HUES48 (cell line): ENCODE measurements at regions not wholly inside any gene's neighbourhood (a gene's known extent, or its start where the extent isn't known, plus 50 kb on each side); places are given as distances from the start of the nearest gene placed in this dataset.

ENCODE experiments used
- H3K27ac ChIP-seq: one replicate; pipeline ENCODE4 v1.7.0; 2013; ENCODE audit warnings: low read depth, low read length, inconsistent platforms
- H3K27me3 ChIP-seq: 2 replicates; pipeline ENCODE4 v1.6.1; 2013; ENCODE audit warnings: mild to moderate bottlenecking, low read length; ENCODE audit not compliant: control insufficient read depth, insufficient read depth
- H3K36me3 ChIP-seq: 2 replicates; pipeline ENCODE4 v1.6.1; 2013; ENCODE audit warnings: low read length; ENCODE audit not compliant: control insufficient read depth, insufficient read depth
- H3K4me1 ChIP-seq: 2 replicates; pipeline ENCODE4 v1.6.1; 2013; ENCODE audit warnings: mild to moderate bottlenecking, low read length; ENCODE audit not compliant: control insufficient read depth, insufficient read depth
- H3K4me3 ChIP-seq: 2 replicates; pipeline ENCODE4 v1.5.1; 2013; ENCODE audit warnings: mild to moderate bottlenecking, low read depth, low read length
- H3K9ac ChIP-seq: 2 replicates; pipeline ENCODE4 v1.6.1; 2013; ENCODE audit warnings: mild to moderate bottlenecking, low read depth, low read length, moderate library complexity
- H3K9me3 ChIP-seq: 2 replicates; pipeline ENCODE4 v1.6.1; 2013; ENCODE audit warnings: low read length; ENCODE audit not compliant: control insufficient read depth, insufficient read depth

DNA sequence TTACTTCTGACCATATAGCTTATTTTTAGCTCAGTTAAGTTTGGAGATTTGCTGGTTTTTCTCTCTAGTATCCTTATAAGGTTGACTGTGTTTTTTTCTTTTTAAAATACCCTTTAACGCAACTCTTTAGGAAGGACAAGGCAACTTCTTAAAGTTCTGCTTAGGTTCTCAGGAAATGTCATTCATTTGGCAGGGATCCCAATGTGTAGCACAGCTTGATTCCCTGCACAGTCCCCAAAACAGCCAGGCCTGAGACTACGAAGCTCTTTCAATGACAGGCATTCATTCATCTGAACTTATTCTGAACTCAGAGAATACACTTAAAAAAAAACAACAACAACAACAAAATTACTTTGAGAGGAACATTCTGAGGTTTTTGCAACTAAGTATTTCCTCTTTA is 1765.8 kb downstream of the PCDH7 start:
- H3K27me3 ChIP-seq, result no peaks in the 10 kb centered on the region
- no peak overlapping the region for H3K4me3 ChIP-seq
- H3K9ac ChIP-seq, result no peak overlapping the region
- H3K27ac ChIP-seq, result no peak overlapping the region
- no peaks in the 10 kb centered on the region for H3K9me3 ChIP-seq
- H3K36me3 ChIP-seq, result no peaks in the 10 kb centered on the region
- H3K4me1 ChIP-seq, result no peaks in the 10 kb centered on the region

- no peak overlapping the region for H3K9ac ChIP-seq
- no peaks in the 10 kb centered on the region for H3K9me3 ChIP-seq
- H3K27me3 ChIP-seq, result no peaks in the 10 kb centered on the region
- no peak overlapping the region for H3K4me3 ChIP-seq
- no peak overlapping the region for H3K27ac ChIP-seq
- no peaks in the 10 kb centered on the region for H3K36me3 ChIP-seq
- H3K4me1 ChIP-seq, result no peaks in the 10 kb centered on the region
Measured at GRCh38 chr4:32488690-32489089, 1768.5 kb downstream of the PCDH7 start.

- Histone ChIP-seq H3K27ac (no peak overlapping the region), H3K4me3 (no peak overlapping the region), H3K9me3 (no peaks in the 10 kb centered on the region), H3K4me1 (no peaks in the 10 kb centered on the region), H3K36me3 (no peaks in the 10 kb centered on the region), H3K9ac (no peak overlapping the region), H3K27me3 (no peaks in the 10 kb centered on the region)
Measured at GRCh38 chr4:32499171-32499570, 1779.0 kb downstream of the PCDH7 start.

DNA sequence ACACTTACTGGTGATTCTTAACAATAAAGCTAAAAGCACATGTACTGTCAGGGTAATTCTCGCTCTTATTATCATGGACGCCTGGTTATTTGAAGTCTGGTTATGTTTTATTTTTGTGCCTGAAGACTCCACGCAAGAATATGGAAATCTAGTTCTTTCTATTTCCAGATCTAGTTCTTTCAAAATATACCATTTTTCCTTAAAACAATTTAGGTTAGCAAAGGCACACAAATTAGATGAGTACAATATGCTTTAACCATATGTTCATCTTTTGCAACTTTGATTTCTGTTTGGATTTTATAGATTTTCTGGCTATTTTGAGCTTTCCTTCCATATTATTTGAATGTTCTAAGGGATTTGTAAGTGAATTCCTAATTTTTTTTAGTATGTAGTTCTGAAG is 1783.1 kb downstream of the PCDH7 start:
- H3K9me3 ChIP-seq, result no peaks in the 10 kb centered on the region
- no peak overlapping the region for H3K4me3 ChIP-seq
- H3K27ac ChIP-seq, result no peak overlapping the region
- no peaks in the 10 kb centered on the region for H3K27me3 ChIP-seq
- H3K36me3 ChIP-seq, result no peaks in the 10 kb centered on the region
- no peak overlapping the region for H3K9ac ChIP-seq
- H3K4me1 ChIP-seq, result no peaks in the 10 kb centered on the region

DNA sequence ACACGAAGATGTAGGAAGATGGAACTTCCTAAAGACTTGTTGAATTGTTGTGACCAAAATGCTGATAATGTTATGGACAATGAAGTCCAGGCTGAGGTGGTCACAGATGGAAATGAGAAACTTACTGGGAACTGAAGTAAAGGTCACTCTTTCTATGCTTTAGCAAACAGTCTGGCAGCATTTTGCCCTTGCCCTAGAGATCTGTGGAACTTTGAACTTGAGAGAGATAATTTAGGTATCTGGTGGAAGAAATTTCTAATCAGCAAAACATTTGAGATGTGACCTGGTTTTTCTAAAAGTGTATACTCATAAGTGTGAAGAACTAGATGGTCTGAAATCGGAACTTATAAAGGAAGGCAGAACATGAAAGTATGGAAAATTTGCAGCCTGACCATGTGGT is 1785.9 kb downstream of the PCDH7 start:
- no peaks in the 10 kb centered on the region for H3K4me1 ChIP-seq
- no peaks in the 10 kb centered on the region for H3K9me3 ChIP-seq
- H3K27me3 ChIP-seq, result no peaks in the 10 kb centered on the region

DNA sequence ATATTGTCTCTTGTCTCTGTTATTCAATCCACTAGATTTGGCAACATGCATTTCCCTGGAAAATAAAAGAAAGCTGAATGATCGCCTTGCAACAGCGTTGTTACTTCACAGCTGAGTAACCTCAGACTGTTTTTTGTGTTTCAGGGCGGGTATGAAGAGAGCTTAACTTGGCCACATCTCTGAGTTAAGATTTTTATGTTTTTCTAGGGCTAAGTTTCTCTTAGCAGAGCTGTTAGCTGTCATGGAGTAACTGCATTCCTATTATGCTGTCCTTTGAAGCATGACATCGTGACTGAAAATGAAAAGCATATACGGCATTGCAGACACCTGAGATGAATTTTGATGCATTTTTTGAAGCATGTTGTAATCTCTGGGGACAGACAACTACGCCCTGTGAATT is 1798.9 kb downstream of the PCDH7 start:
- H3K27me3 ChIP-seq, result no peaks in the 10 kb centered on the region
- no peak overlapping the region for H3K27ac ChIP-seq
- H3K4me3 ChIP-seq, result no peak overlapping the region
- no peaks in the 10 kb centered on the region for H3K36me3 ChIP-seq
- H3K9ac ChIP-seq, result no peak overlapping the region
- no peaks in the 10 kb centered on the region for H3K9me3 ChIP-seq
- H3K4me1 ChIP-seq, result no peaks in the 10 kb centered on the region

More for the DNA sequence above, 1785.9 kb downstream of the PCDH7 start:
- H3K4me3 ChIP-seq, result no peak overlapping the region
- H3K27ac ChIP-seq, result no peak overlapping the region
- no peak overlapping the region for H3K9ac ChIP-seq
- no peaks in the 10 kb centered on the region for H3K36me3 ChIP-seq

DNA sequence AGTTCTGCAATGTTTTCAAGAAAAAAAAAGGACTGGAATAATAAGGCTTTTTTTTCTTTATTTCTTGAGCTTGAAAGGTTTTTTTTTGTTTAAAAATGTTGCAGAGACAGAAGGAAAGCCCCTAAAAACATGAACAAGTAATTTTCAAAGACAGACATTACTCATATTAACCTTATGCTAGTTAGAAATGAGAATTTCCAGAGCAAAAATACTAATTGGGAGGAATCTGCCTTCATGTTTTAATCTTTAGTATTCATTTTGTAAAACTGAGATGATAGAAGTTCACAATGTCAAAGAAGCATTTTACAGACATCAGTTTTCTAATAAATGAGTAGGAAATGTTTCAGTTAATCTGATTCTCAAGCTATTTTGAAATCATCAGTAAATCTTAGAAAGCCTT is 1805.3 kb downstream of the PCDH7 start:
- Histone ChIP-seq H3K4me3 (no peak overlapping the region), H3K27me3 (no peaks in the 10 kb centered on the region), H3K36me3 (no peaks in the 10 kb centered on the region), H3K9ac (no peak overlapping the region), H3K27ac (no peak overlapping the region), H3K4me1 (no peaks in the 10 kb centered on the region), H3K9me3 (no peaks in the 10 kb centered on the region)

GRCh38 chr4:32544846-32545245 is 1824.7 kb downstream of the PCDH7 start:
- Histone ChIP-seq H3K27me3 (no peaks in the 10 kb centered on the region), H3K9ac (no peak overlapping the region), H3K4me1 (no peaks in the 10 kb centered on the region), H3K36me3 (no peaks in the 10 kb centered on the region), H3K9me3 (peaks cover 6% of the 10 kb centered on the region; the same call in 1 of the 2 replicates), H3K27ac (no peak overlapping the region), H3K4me3 (no peak overlapping the region)

DNA sequence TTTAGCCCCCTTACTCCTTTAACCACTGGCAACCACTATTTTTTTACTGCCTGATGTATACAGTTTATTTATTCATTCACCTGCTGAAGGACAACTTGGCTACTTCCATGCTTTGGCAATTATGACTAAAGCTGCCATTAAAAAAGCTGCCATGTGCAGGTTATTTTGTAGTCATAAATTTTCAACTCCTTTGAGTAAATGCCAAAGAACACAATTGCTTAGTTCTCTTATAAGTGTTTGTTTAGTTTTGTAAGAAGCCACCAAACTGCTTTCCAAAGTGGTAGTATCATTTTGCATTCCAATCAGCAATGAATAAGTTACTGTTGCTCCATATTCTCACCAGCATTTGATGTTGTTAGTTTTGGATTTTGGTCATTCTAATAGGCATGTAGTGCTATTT is 1831.8 kb downstream of the PCDH7 start:
- Histone ChIP-seq H3K27me3 (no peaks in the 10 kb centered on the region), H3K27ac (no peak overlapping the region), H3K4me1 (no peaks in the 10 kb centered on the region)

GRCh38 chr4:32560306-32560705 is 1840.1 kb downstream of the PCDH7 start:
- Histone ChIP-seq H3K4me1 (peaks cover 9% of the 10 kb centered on the region), H3K4me3 (no peak overlapping the region), H3K9ac (no peak overlapping the region), H3K27ac (no peak overlapping the region), H3K27me3 (no peaks in the 10 kb centered on the region), H3K36me3 (no peaks in the 10 kb centered on the region), H3K9me3 (no peaks in the 10 kb centered on the region)

More for the DNA sequence above, 1831.8 kb downstream of the PCDH7 start:
- H3K9ac ChIP-seq, result no peak overlapping the region
- H3K4me3 ChIP-seq, result no peak overlapping the region
- no peaks in the 10 kb centered on the region for H3K36me3 ChIP-seq
- H3K9me3 ChIP-seq, result no peaks in the 10 kb centered on the region

- H3K36me3 ChIP-seq, result no peaks in the 10 kb centered on the region
- H3K4me1 ChIP-seq, result peaks cover 9% of the 10 kb centered on the region
- H3K9ac ChIP-seq, result no peak overlapping the region
- H3K27ac ChIP-seq, result no peak overlapping the region
- H3K4me3 ChIP-seq, result no peak overlapping the region
- no peaks in the 10 kb centered on the region for H3K9me3 ChIP-seq
- H3K27me3 ChIP-seq, result no peaks in the 10 kb centered on the region
Measured at GRCh38 chr4:32562010-32562409, 1841.8 kb downstream of the PCDH7 start.

- no peak overlapping the region for H3K4me3 ChIP-seq
- no peaks in the 10 kb centered on the region for H3K36me3 ChIP-seq
- no peak overlapping the region for H3K9ac ChIP-seq
- peaks cover 9% of the 10 kb centered on the region for H3K4me1 ChIP-seq
- no peak overlapping the region for H3K27ac ChIP-seq
- no peaks in the 10 kb centered on the region for H3K9me3 ChIP-seq
- no peaks in the 10 kb centered on the region for H3K27me3 ChIP-seq
Measured at GRCh38 chr4:32564626-32565025, 1844.5 kb downstream of the PCDH7 start.
